ACC112 (cell line): ENCODE measurements at regions not wholly inside any gene's neighbourhood (a gene's known extent, or its start where the extent isn't known, plus 50 kb on each side); places are given as distances from the start of the nearest gene placed in this dataset.

Experiments used
- H2AFZ ChIP-seq: fragments of 200-600 bp; sonication (generic); one replicate; pipeline ENCODE4 v1.6.0; 2017; ENCODE audit warnings: antibody characterized with exemption, low read length; ENCODE audit not compliant: unreplicated experiment
- H3K27ac ChIP-seq: fragments of 200-600 bp; sonication (generic); 2 replicates; pipeline ENCODE4 v1.5.1; 2014; ENCODE audit warnings: low read depth, mild to moderate bottlenecking, antibody characterized with exemption, low read length, moderate library complexity
- H3K27me3 ChIP-seq: fragments of 200-600 bp; sonication (generic); 2 replicates; pipeline ENCODE4 v1.6.1; 2014; ENCODE audit warnings: mild to moderate bottlenecking, antibody characterized with exemption, low read length, moderate library complexity, mixed read lengths; ENCODE audit not compliant: insufficient read depth
- H3K36me3 ChIP-seq: fragments of 200-600 bp; sonication (generic); 2 replicates; pipeline ENCODE4 v1.6.1; 2016; ENCODE audit warnings: mild to moderate bottlenecking, antibody characterized with exemption, low read length, moderate library complexity, mixed read lengths; ENCODE audit not compliant: insufficient read depth
- H3K4me1 ChIP-seq: fragments of 200-600 bp; sonication (generic); one replicate; pipeline ENCODE4 v1.6.1; 2016; ENCODE audit warnings: low read length, mixed read lengths; ENCODE audit not compliant: insufficient read depth, unreplicated experiment, control insufficient read depth
- H3K4me3 ChIP-seq: fragments of 200-600 bp; sonication (generic); 2 replicates; pipeline ENCODE4 v1.5.1; 2014; ENCODE audit warnings: mild to moderate bottlenecking, low read depth, low read length
- H3K79me2 ChIP-seq: fragments of 200-600 bp; sonication (generic); one replicate; pipeline ENCODE4 v1.6.0; 2016; ENCODE audit warnings: low read length; ENCODE audit not compliant: control insufficient read depth, unreplicated experiment, insufficient read depth

GRCh38 chr18:30566877-30567276, 475.7 kb downstream of the DSC3 start:
- Histone ChIP-seq H3K79me2 (no peaks in the 10 kb centered on the region), H3K4me3 (no peak overlapping the region), H3K4me1 (no peaks in the 10 kb centered on the region), H3K27me3 (no peaks in the 10 kb centered on the region), H2AFZ (no peak overlapping the region), H3K36me3 (no peaks in the 10 kb centered on the region), H3K27ac (no peak overlapping the region)

- Histone ChIP-seq H2AFZ (no peak overlapping the region), H3K79me2 (no peaks in the 10 kb centered on the region), H3K4me3 (no peak overlapping the region), H3K36me3 (no peaks in the 10 kb centered on the region), H3K27me3 (no peaks in the 10 kb centered on the region), H3K4me1 (no peaks in the 10 kb centered on the region), H3K27ac (no peak overlapping the region)
Measured at GRCh38 chr18:30562231-30562630, 480.3 kb downstream of the DSC3 start.

GRCh38 chr18:30556112-30556511, 486.4 kb downstream of the DSC3 start:
- Histone ChIP-seq H3K27me3 (no peaks in the 10 kb centered on the region), H3K4me3 (no peak overlapping the region), H3K4me1 (no peaks in the 10 kb centered on the region), H3K79me2 (no peaks in the 10 kb centered on the region), H2AFZ (no peak overlapping the region), H3K36me3 (no peaks in the 10 kb centered on the region), H3K27ac (no peak overlapping the region)

- Histone ChIP-seq H3K4me3 (no peak overlapping the region), H3K36me3 (no peaks in the 10 kb centered on the region), H3K27ac (no peak overlapping the region), H3K4me1 (no peaks in the 10 kb centered on the region), H3K27me3 (peaks cover 3% of the 10 kb centered on the region; the same call in 1 of the 2 replicates), H3K79me2 (no peaks in the 10 kb centered on the region), H2AFZ (no peak overlapping the region)
Measured at GRCh38 chr18:30545393-30545792, 497.1 kb downstream of the DSC3 start.

- Histone ChIP-seq H3K27ac (no peak overlapping the region), H3K79me2 (no peaks in the 10 kb centered on the region), H3K36me3 (no peaks in the 10 kb centered on the region), H3K27me3 (peaks cover 3% of the 10 kb centered on the region; the same call in 1 of the 2 replicates), H3K4me3 (no peak overlapping the region), H2AFZ (no peak overlapping the region), H3K4me1 (no peaks in the 10 kb centered on the region)
Measured at GRCh38 chr18:30544141-30544540, 498.4 kb downstream of the DSC3 start.

GRCh38 chr18:30533716-30534115, 508.8 kb downstream of the DSC3 start:
- no peak overlapping the region for H3K27ac ChIP-seq
- H3K4me3 ChIP-seq, result no peak overlapping the region
- H3K27me3 ChIP-seq, result peaks cover 12% of the 10 kb centered on the region
- H3K4me1 ChIP-seq, result no peaks in the 10 kb centered on the region
- no peaks in the 10 kb centered on the region for H3K79me2 ChIP-seq
- no peaks in the 10 kb centered on the region for H3K36me3 ChIP-seq
- no peak overlapping the region for H2AFZ ChIP-seq

- Histone ChIP-seq H3K27ac (no peak overlapping the region), H3K4me3 (no peak overlapping the region), H3K79me2 (no peaks in the 10 kb centered on the region), H3K4me1 (no peaks in the 10 kb centered on the region), H2AFZ (no peak overlapping the region), H3K27me3 (no peaks in the 10 kb centered on the region), H3K36me3 (no peaks in the 10 kb centered on the region)
Measured at GRCh38 chr18:30527917-30528316, 514.6 kb downstream of the DSC3 start.

- Histone ChIP-seq H3K27me3 (no peaks in the 10 kb centered on the region), H3K4me1 (no peaks in the 10 kb centered on the region), H3K79me2 (no peaks in the 10 kb centered on the region), H3K36me3 (no peaks in the 10 kb centered on the region), H3K27ac (no peak overlapping the region), H2AFZ (no peak overlapping the region), H3K4me3 (no peak overlapping the region)
Measured at GRCh38 chr18:30527226-30527625, 515.3 kb downstream of the DSC3 start.

- Histone ChIP-seq H2AFZ (no peak overlapping the region), H3K36me3 (no peaks in the 10 kb centered on the region), H3K27ac (no peak overlapping the region), H3K4me1 (no peaks in the 10 kb centered on the region), H3K79me2 (no peaks in the 10 kb centered on the region), H3K4me3 (no peak overlapping the region), H3K27me3 (no peaks in the 10 kb centered on the region)
Measured at GRCh38 chr18:30522288-30522929, 520.1 kb downstream of the DSC3 start.

- Histone ChIP-seq H3K27me3 (no peaks in the 10 kb centered on the region), H3K4me1 (no peaks in the 10 kb centered on the region), H3K36me3 (no peaks in the 10 kb centered on the region), H3K79me2 (no peaks in the 10 kb centered on the region), H2AFZ (no peak overlapping the region), H3K27ac (no peak overlapping the region), H3K4me3 (no peak overlapping the region)
Measured at GRCh38 chr18:30514059-30514458, 528.5 kb downstream of the DSC3 start.

GRCh38 chr18:30512872-30513271, 529.7 kb downstream of the DSC3 start:
- H3K36me3 ChIP-seq, result no peaks in the 10 kb centered on the region
- H3K27ac ChIP-seq, result no peak overlapping the region
- no peak overlapping the region for H3K4me3 ChIP-seq
- no peaks in the 10 kb centered on the region for H3K4me1 ChIP-seq
- H3K27me3 ChIP-seq, result no peaks in the 10 kb centered on the region
- H3K79me2 ChIP-seq, result no peaks in the 10 kb centered on the region
- no peak overlapping the region for H2AFZ ChIP-seq
